ENCODE measurements at regions not wholly inside any gene's neighbourhood (a gene's known extent, or its start where the extent isn't known, plus 50 kb on each side); places are given as distances from the start of the nearest gene placed in this dataset.

- TF ChIP-seq FOXM1 (IDR thresholded peaks at IDR 0.05; ENCODE audit: borderline replicate concordance, low read depth) (no peak), NFIC (IDR thresholded peaks at IDR 0.05) (no peak), TEAD4 (IDR thresholded peaks at IDR 0.05) (no peak), ZBTB7A (IDR thresholded peaks at IDR 0.05; ENCODE audit: low read depth) (no peak), REST (IDR thresholded peaks at IDR 0.05; ENCODE audit: low read depth) (no peak), RAD21 (IDR thresholded peaks at IDR 0.05; ENCODE audit: low read depth) (no peak), CREB1 (IDR thresholded peaks at IDR 0.05; ENCODE audit: low read depth) (no peak), TCF12 (IDR thresholded peaks at IDR 0.05; ENCODE audit: low read depth) (no peak), TAF1 (IDR thresholded peaks at IDR 0.05; ENCODE audit: low read depth) (no peak), EGR1 (IDR thresholded peaks at IDR 0.05) (no peak), CEBPB (IDR thresholded peaks at IDR 0.05) (no peak), MAX (IDR thresholded peaks at IDR 0.05) (no peak), YY1 (IDR thresholded peaks at IDR 0.05; ENCODE audit: low read depth) (no peak), EP300 (IDR thresholded peaks at IDR 0.05; ENCODE audit: borderline replicate concordance) (no peak)
- TF ChIP-seq, protein P1, sequence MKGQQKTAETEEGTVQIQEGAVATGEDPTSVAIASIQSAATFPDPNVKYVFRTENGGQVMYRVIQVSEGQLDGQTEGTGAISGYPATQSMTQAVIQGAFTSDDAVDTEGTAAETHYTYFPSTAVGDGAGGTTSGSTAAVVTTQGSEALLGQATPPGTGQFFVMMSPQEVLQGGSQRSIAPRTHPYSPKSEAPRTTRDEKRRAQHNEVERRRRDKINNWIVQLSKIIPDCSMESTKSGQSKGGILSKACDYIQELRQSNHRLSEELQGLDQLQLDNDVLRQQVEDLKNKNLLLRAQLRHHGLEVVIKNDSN (IDR thresholded peaks at IDR 0.05), result no peak
Observed at GRCh38 chr6:84601366-84601765, 163.0 kb downstream of the TBX18 start.

DNA sequence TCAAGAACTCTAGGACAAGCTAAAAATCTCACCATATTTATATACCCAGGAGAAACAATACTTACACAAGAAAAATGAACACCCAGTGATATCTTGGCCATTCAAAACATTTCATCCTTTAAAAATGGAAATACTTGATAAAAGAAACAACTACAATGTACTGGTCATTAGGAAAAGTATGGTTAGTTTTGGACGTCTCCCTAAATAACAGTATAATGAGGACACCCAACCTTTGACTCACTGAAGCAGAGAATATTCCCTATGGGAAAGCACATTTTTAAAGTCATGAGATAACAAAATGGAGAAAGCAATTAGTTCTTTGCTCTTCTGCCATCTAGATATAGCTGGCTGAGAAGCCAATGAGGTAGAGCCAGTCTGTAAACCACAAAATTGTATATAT, 164.4 kb downstream of the TBX18 start:
- no peak for TF ChIP-seq MAX (IDR thresholded peaks at IDR 0.05)
- no peak for TF ChIP-seq EP300 (IDR thresholded peaks at IDR 0.05; ENCODE audit: borderline replicate concordance)
- TF ChIP-seq ZBTB7A (IDR thresholded peaks at IDR 0.05; ENCODE audit: low read depth), result no peak
- TF ChIP-seq TEAD4 (IDR thresholded peaks at IDR 0.05), result no peak
- TF ChIP-seq CEBPB (IDR thresholded peaks at IDR 0.05), result no peak
- TF ChIP-seq YY1 (IDR thresholded peaks at IDR 0.05; ENCODE audit: low read depth), result no peak
- no peak for TF ChIP-seq NFIC (IDR thresholded peaks at IDR 0.05)
- no peak for TF ChIP-seq TAF1 (IDR thresholded peaks at IDR 0.05; ENCODE audit: low read depth)
- TF ChIP-seq EGR1 (IDR thresholded peaks at IDR 0.05), result no peak
- no peak for TF ChIP-seq REST (IDR thresholded peaks at IDR 0.05; ENCODE audit: low read depth)
- no peak for TF ChIP-seq CREB1 (IDR thresholded peaks at IDR 0.05; ENCODE audit: low read depth)
- no peak for TF ChIP-seq TCF12 (IDR thresholded peaks at IDR 0.05; ENCODE audit: low read depth)
- TF ChIP-seq, protein P1 (IDR thresholded peaks at IDR 0.05), result no peak

GRCh38 chr6:84597238-84597875, 167.0 kb downstream of the TBX18 start:
- TF ChIP-seq EP300 (IDR thresholded peaks at IDR 0.05; ENCODE audit: borderline replicate concordance) (no peak), NFIC (IDR thresholded peaks at IDR 0.05) (no peak), MAX (IDR thresholded peaks at IDR 0.05) (no peak), TCF12 (IDR thresholded peaks at IDR 0.05; ENCODE audit: low read depth) (no peak), FOXM1 (IDR thresholded peaks at IDR 0.05; ENCODE audit: borderline replicate concordance, low read depth) (no peak), RAD21 (IDR thresholded peaks at IDR 0.05; ENCODE audit: low read depth) (no peak), TAF1 (IDR thresholded peaks at IDR 0.05; ENCODE audit: low read depth) (no peak), YY1 (IDR thresholded peaks at IDR 0.05; ENCODE audit: low read depth) (no peak), CREB1 (IDR thresholded peaks at IDR 0.05; ENCODE audit: low read depth) (no peak), ZBTB7A (IDR thresholded peaks at IDR 0.05; ENCODE audit: low read depth) (no peak), EGR1 (IDR thresholded peaks at IDR 0.05) (no peak)
- TF ChIP-seq, protein P1 (IDR thresholded peaks at IDR 0.05), result no peak

GRCh38 chr6:84596488-84596887, 167.9 kb downstream of the TBX18 start:
- no peak for TF ChIP-seq YY1 (IDR thresholded peaks at IDR 0.05; ENCODE audit: low read depth)
- TF ChIP-seq EGR1 (IDR thresholded peaks at IDR 0.05), result no peak
- no peak for TF ChIP-seq RAD21 (IDR thresholded peaks at IDR 0.05; ENCODE audit: low read depth)
- TF ChIP-seq TEAD4 (IDR thresholded peaks at IDR 0.05), result no peak
- TF ChIP-seq CREB1 (IDR thresholded peaks at IDR 0.05; ENCODE audit: low read depth), result no peak
- no peak for TF ChIP-seq NFIC (IDR thresholded peaks at IDR 0.05)
- TF ChIP-seq, protein P1 (IDR thresholded peaks at IDR 0.05), result no peak
- TF ChIP-seq CEBPB (IDR thresholded peaks at IDR 0.05), result no peak
- TF ChIP-seq ZBTB7A (IDR thresholded peaks at IDR 0.05; ENCODE audit: low read depth), result no peak
